Sigmoid colon (tissue), 4 donors: ENCODE measurements at regions not wholly inside any gene's neighbourhood (a gene's known extent, or its start where the extent isn't known, plus 50 kb on each side); places are given as distances from the start of the nearest gene placed in this dataset.
"Not testable (repeated sequence)": the region's sequence is repeated elsewhere in the genome, so short reads cannot be mapped to it uniquely, and the experiment has no call there.

Experiments
- POLR2AphosphoS5 ChIP-seq, 4 donors: sonication (generic); formaldehyde crosslinking; IDR thresholded peaks; one replicate each; pipeline ENCODE4 v1.6.1; 2017; ENCODE audit warnings: antibody characterized with exemption in 4 of 4
- TF ChIP-seq, protein P1 (sequence below), 4 experiments: fragments of 450-650 bp in 3 of 4; fragments of 200-600 bp in 1 of 4; IDR thresholded peaks; one replicate each; pipeline ENCODE4 v1.5.1; 2016 to 2019; ENCODE audit warnings: antibody characterized with exemption in 4 of 4, mild to moderate bottlenecking in 3 of 4, moderate library complexity in 2 of 4

DNA sequence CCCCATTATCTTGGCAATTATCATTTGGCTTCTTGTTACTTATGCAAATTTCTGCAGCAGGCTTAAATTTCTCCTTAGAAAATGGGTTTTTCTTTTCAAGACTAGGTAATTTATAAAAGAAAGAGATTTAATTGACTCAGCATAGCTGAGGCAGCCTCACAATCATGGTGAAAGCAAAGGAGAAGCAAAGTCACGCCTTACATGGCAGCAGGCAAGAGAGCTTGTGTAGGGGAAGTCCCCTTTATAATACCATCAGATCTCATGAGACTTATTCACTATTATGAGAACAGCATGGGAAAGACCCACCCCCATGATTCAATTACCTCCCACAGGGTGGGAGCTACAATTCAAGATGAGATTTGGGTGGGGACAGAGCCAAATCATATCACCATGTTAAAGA is 158.3 kb upstream of the NRBF2 start:
- TF ChIP-seq, protein P1, sequence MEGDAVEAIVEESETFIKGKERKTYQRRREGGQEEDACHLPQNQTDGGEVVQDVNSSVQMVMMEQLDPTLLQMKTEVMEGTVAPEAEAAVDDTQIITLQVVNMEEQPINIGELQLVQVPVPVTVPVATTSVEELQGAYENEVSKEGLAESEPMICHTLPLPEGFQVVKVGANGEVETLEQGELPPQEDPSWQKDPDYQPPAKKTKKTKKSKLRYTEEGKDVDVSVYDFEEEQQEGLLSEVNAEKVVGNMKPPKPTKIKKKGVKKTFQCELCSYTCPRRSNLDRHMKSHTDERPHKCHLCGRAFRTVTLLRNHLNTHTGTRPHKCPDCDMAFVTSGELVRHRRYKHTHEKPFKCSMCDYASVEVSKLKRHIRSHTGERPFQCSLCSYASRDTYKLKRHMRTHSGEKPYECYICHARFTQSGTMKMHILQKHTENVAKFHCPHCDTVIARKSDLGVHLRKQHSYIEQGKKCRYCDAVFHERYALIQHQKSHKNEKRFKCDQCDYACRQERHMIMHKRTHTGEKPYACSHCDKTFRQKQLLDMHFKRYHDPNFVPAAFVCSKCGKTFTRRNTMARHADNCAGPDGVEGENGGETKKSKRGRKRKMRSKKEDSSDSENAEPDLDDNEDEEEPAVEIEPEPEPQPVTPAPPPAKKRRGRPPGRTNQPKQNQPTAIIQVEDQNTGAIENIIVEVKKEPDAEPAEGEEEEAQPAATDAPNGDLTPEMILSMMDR (IDR thresholded peaks at IDR 0.05), result not testable (repeated sequence)
- not testable (repeated sequence) for TF ChIP-seq POLR2AphosphoS5 (IDR thresholded peaks at IDR 0.05)
